ENCODE measurements at regions not wholly inside any gene's neighbourhood (a gene's known extent, or its start where the extent isn't known, plus 50 kb on each side); places are given as distances from the start of the nearest gene placed in this dataset.

GRCh38 chr4:56733352-56733751 lies 52.3 kb upstream of the HOPX start:
- no peak for TF ChIP-seq CTCF (IDR thresholded peaks at IDR 0.05)
- no peak for TF ChIP-seq POLR2A (IDR thresholded peaks at IDR 0.05)
